WTC11 (cell line): ENCODE measurements at regions not wholly inside any gene's neighbourhood (a gene's known extent, or its start where the extent isn't known, plus 50 kb on each side); places are given as distances from the start of the nearest gene placed in this dataset.

ENCODE experiments used
- NR2C2 ChIP-seq: sonication (generic); formaldehyde crosslinking; IDR thresholded peaks from 2 replicates; pipeline ENCODE4 v1.8.0; 2022; ENCODE audit warnings: mild to moderate bottlenecking, missing genetic modification reagents
- ZNF423 ChIP-seq: fragments of 250-450 bp; sonication (Bioruptor Pico); IDR thresholded peaks from 2 replicates; pipeline ENCODE4 v2.1.2; 2022; ENCODE audit warnings: mild to moderate bottlenecking, moderate library complexity
- TF ChIP-seq, protein P1 (sequence below): fragments of 200-600 bp; IDR thresholded peaks from 2 replicates; pipeline ENCODE4 v1.8.0; 2022; ENCODE audit warnings: antibody characterized with exemption
- TF ChIP-seq, protein P2 (sequence below): sonication (generic); formaldehyde crosslinking; conservative IDR thresholded peaks from 2 replicates; pipeline ENCODE4 v1.8.1; 2022; ENCODE audit warnings: mild to moderate bottlenecking, missing genetic modification reagents
- TF ChIP-seq, protein P3 (sequence below): sonication (generic); formaldehyde crosslinking; IDR thresholded peaks from 2 replicates; pipeline ENCODE4 v1.8.1; 2023; ENCODE audit warnings: mild to moderate bottlenecking, moderate library complexity, missing genetic modification reagents
- TF ChIP-seq, protein P4 (sequence below): sonication (generic); formaldehyde crosslinking; IDR thresholded peaks from 2 replicates; pipeline ENCODE4 v1.8.1; 2023; ENCODE audit warnings: mild to moderate bottlenecking, missing genetic modification reagents, moderate library complexity
- TF ChIP-seq, protein P5 (sequence below): sonication (generic); formaldehyde crosslinking; IDR thresholded peaks from 2 replicates; pipeline ENCODE4 v1.8.1; 2023; ENCODE audit warnings: mild to moderate bottlenecking, missing genetic modification reagents

DNA sequence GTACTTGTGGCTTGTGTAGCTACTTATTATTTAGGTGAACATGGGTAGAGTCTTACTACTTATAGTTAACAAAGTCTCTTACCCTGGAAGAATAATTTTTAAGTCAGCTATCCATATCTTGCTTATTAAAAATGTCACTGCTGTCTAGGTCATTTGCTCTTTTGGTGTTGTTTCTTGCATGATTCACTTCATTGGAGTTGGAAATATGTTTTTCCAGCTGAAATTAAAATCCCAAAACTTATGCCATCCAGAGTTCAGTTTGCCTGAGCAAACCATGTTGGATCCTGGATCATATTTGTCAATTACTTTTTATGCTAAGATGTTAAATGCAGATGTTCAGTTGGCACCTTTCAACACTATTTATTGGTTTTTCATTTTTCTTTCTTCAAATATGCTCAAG lies 421.0 kb upstream of the RBMS3 start:
- TF ChIP-seq NR2C2 (CRISPR knock-in tag) = no peak
- TF ChIP-seq ZNF423 (CRISPR knock-in tag) = no peak
- TF ChIP-seq, protein P1, sequence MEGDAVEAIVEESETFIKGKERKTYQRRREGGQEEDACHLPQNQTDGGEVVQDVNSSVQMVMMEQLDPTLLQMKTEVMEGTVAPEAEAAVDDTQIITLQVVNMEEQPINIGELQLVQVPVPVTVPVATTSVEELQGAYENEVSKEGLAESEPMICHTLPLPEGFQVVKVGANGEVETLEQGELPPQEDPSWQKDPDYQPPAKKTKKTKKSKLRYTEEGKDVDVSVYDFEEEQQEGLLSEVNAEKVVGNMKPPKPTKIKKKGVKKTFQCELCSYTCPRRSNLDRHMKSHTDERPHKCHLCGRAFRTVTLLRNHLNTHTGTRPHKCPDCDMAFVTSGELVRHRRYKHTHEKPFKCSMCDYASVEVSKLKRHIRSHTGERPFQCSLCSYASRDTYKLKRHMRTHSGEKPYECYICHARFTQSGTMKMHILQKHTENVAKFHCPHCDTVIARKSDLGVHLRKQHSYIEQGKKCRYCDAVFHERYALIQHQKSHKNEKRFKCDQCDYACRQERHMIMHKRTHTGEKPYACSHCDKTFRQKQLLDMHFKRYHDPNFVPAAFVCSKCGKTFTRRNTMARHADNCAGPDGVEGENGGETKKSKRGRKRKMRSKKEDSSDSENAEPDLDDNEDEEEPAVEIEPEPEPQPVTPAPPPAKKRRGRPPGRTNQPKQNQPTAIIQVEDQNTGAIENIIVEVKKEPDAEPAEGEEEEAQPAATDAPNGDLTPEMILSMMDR = no peak
- TF ChIP-seq, protein P2, sequence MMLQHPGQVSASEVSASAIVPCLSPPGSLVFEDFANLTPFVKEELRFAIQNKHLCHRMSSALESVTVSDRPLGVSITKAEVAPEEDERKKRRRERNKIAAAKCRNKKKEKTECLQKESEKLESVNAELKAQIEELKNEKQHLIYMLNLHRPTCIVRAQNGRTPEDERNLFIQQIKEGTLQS (CRISPR knock-in tag) = no peak
- TF ChIP-seq, protein P3, sequence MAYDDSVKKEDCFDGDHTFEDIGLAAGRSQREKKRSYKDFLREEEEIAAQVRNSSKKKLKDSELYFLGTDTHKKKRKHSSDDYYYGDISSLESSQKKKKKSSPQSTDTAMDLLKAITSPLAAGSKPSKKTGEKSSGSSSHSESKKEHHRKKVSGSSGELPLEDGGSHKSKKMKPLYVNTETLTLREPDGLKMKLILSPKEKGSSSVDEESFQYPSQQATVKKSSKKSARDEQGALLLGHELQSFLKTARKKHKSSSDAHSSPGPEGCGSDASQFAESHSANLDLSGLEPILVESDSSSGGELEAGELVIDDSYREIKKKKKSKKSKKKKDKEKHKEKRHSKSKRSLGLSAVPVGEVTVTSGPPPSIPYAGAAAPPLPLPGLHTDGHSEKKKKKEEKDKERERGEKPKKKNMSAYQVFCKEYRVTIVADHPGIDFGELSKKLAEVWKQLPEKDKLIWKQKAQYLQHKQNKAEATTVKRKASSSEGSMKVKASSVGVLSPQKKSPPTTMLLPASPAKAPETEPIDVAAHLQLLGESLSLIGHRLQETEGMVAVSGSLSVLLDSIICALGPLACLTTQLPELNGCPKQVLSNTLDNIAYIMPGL (CRISPR knock-in tag) = no peak
- TF ChIP-seq, protein P4, sequence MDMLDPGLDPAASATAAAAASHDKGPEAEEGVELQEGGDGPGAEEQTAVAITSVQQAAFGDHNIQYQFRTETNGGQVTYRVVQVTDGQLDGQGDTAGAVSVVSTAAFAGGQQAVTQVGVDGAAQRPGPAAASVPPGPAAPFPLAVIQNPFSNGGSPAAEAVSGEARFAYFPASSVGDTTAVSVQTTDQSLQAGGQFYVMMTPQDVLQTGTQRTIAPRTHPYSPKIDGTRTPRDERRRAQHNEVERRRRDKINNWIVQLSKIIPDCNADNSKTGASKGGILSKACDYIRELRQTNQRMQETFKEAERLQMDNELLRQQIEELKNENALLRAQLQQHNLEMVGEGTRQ = no peak
- TF ChIP-seq, protein P5, sequence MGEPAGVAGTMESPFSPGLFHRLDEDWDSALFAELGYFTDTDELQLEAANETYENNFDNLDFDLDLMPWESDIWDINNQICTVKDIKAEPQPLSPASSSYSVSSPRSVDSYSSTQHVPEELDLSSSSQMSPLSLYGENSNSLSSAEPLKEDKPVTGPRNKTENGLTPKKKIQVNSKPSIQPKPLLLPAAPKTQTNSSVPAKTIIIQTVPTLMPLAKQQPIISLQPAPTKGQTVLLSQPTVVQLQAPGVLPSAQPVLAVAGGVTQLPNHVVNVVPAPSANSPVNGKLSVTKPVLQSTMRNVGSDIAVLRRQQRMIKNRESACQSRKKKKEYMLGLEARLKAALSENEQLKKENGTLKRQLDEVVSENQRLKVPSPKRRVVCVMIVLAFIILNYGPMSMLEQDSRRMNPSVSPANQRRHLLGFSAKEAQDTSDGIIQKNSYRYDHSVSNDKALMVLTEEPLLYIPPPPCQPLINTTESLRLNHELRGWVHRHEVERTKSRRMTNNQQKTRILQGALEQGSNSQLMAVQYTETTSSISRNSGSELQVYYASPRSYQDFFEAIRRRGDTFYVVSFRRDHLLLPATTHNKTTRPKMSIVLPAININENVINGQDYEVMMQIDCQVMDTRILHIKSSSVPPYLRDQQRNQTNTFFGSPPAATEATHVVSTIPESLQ (CRISPR knock-in tag) = no peak
